ENCODE measurements at regions not wholly inside any gene's neighbourhood (a gene's known extent, or its start where the extent isn't known, plus 50 kb on each side); places are given as distances from the start of the nearest gene placed in this dataset.

GRCh38 chr7:46397591-46397990 lies 476.5 kb upstream of the IGFBP3 start:
- TF ChIP-seq GATA2 (IDR thresholded peaks at IDR 0.05; ENCODE audit: low read depth, low read length) = no peak
- TF ChIP-seq GATA3 (IDR thresholded peaks at IDR 0.05; ENCODE audit: low read depth, low read length) = no peak

All from SH-SY5Y (cell line).